MCF 10A (cell line): ENCODE measurements at regions not wholly inside any gene's neighbourhood (a gene's known extent, or its start where the extent isn't known, plus 50 kb on each side); places are given as distances from the start of the nearest gene placed in this dataset.

Experiments used
- BruUV-seq: library from RNA; stranded (reverse); fragments of 400-500 nt; replicated peaks from 2 replicates; lab custom pipeline; 2021; lab: Mats Ljungman, UMichigan
- CTCF ChIA-PET: fragments of 300-600 bp; sonication (Branson Sonifier 250); formaldehyde crosslinking; extraction: SDS; loops from one replicate; lab custom pipeline; 2021; ENCODE audit warnings: antibody characterized with exemption, inconsistent platforms; lab: Yijun Ruan, JAX
- POLR2A ChIA-PET: fragments of 300-600, 350-650 bp; sonication (Branson Sonifier 250); formaldehyde crosslinking; extraction: SDS; loops from one replicate; lab custom pipeline; 2020; ENCODE audit warnings: antibody characterized with exemption, inconsistent platforms; lab: Yijun Ruan, JAX
- DNase-seq: peaks from one replicate; pipeline ENCODE4 v3.0.0-alpha.2; 2018; ENCODE audit not compliant: unreplicated experiment
- H3K27ac Mint-ChIP-seq: one replicate; pipeline ENCODE4 v1.8.0; 2022; ENCODE audit warnings: mild to moderate bottlenecking, low read depth, mixed read lengths; ENCODE audit not compliant: unreplicated experiment
- H3K27me3 Mint-ChIP-seq: one replicate; pipeline ENCODE4 v1.8.0; 2022; ENCODE audit warnings: mixed read lengths; ENCODE audit not compliant: insufficient read depth, unreplicated experiment
- H3K36me3 Mint-ChIP-seq: one replicate; pipeline ENCODE4 v1.8.0; 2022; ENCODE audit warnings: mild to moderate bottlenecking, moderate library complexity, mixed read lengths; ENCODE audit not compliant: insufficient read depth, unreplicated experiment
- H3K4me1 Mint-ChIP-seq: one replicate; pipeline ENCODE4 v1.8.0; 2022; ENCODE audit warnings: mixed read lengths; ENCODE audit not compliant: insufficient read depth, unreplicated experiment
- H3K4me3 Mint-ChIP-seq: one replicate; pipeline ENCODE4 v1.8.0; 2022; ENCODE audit warnings: mild to moderate bottlenecking, moderate library complexity, mixed read lengths; ENCODE audit not compliant: unreplicated experiment
- H3K9me3 Mint-ChIP-seq: one replicate; pipeline ENCODE4 v1.8.0; 2022; ENCODE audit warnings: mixed read lengths; ENCODE audit not compliant: unreplicated experiment
- CTCF ChIP-seq: fragments of 200-600 bp; IDR thresholded peaks from one replicate; pipeline ENCODE4 v1.8.0; 2022; ENCODE audit warnings: antibody characterized with exemption, mild to moderate bottlenecking; ENCODE audit not compliant: unreplicated experiment
- intact Hi-C: fragments of 100-400 bp; cut with micrococcal nuclease; formaldehyde crosslinking; loops from 2 replicates; pipeline ENCODE4 v1.14.1; 2022

- Mint-ChIP-seq H3K27ac (peak overlapping the region; percentile 100), H3K9me3 (no peaks in the 10 kb centered on the region), H3K27me3 (no peaks in the 10 kb centered on the region), H3K4me3 (peak overlapping the region; percentile 96), H3K4me1 (peaks cover 27% of the 10 kb centered on the region), H3K36me3 (peaks cover 81% of the 10 kb centered on the region)
- CTCF ChIA-PET: interaction anchor here (0.7 to 2.2 kb wide), 12 partner anchors 8 to 278 kb away, joined by 3 to 11 read pairs (median 4); no protein-coding TSS in a partner anchor
- TSS peak; percentile 20 for BruUV-seq
- intact Hi-C loops: loop anchor here (5.0 kb wide), 1 partner anchor 34 kb away; no protein-coding TSS in a partner anchor
- no peak for TF ChIP-seq CTCF
- DNase-seq: no peak
- POLR2A ChIA-PET: interaction anchor here (0.9 to 25.5 kb wide), 12 partner anchors 4 to 65 kb away, joined by 3 to 1278 read pairs (median 17); no protein-coding TSS in a partner anchor
These were observed 77.2 kb upstream of the PPARA start for GRCh38 chr22:46072981-46073682.

- no peak for TF ChIP-seq CTCF
- CTCF ChIA-PET: interaction anchor here (0.6 to 2.2 kb wide), 9 partner anchors 7 to 520 kb away, joined by 3 to 11 read pairs (median 4); no protein-coding TSS in a partner anchor
- Mint-ChIP-seq H3K36me3 (peaks cover 88% of the 10 kb centered on the region), H3K4me3 (peak overlapping the region; percentile 96), H3K9me3 (no peaks in the 10 kb centered on the region), H3K27ac (peak overlapping the region; percentile 100), H3K4me1 (peaks cover 23% of the 10 kb centered on the region), H3K27me3 (no peaks in the 10 kb centered on the region)
- BruUV-seq: no TSS peak
- no peak for DNase-seq
- POLR2A ChIA-PET: interaction anchor here (0.7 to 25.5 kb wide), 13 partner anchors 4 to 132 kb away, joined by 3 to 1278 read pairs (median 14); no protein-coding TSS in a partner anchor
- intact Hi-C loops: loop anchor here (5.0 kb wide), 1 partner anchor 33 kb away; no protein-coding TSS in a partner anchor
These were observed 76.4 kb upstream of the PPARA start for GRCh38 chr22:46073683-46074504.

GRCh38 chr22:46074771-46075551, 75.4 kb upstream of the PPARA start:
- H3K36me3 Mint-ChIP-seq: peaks cover 88% of the 10 kb centered on the region
- no peaks in the 10 kb centered on the region for H3K27me3 Mint-ChIP-seq
- peaks cover 27% of the 10 kb centered on the region for H3K4me1 Mint-ChIP-seq
- ChIA-PET CTCF (interaction anchor here (0.7 to 1.4 kb wide), 6 partner anchors 9 to 533 kb away, joined by 3 to 9 read pairs (median 5); no protein-coding TSS in a partner anchor), POLR2A (interaction anchor here (0.7 to 11.2 kb wide), 9 partner anchors 13 to 261 kb away, joined by 3 to 1278 read pairs (median 28); no protein-coding TSS in a partner anchor)
- intact Hi-C loops: loop anchor here (5.0 kb wide), 1 partner anchor 32 kb away; no protein-coding TSS in a partner anchor
- no TSS peak for BruUV-seq
- no peaks in the 10 kb centered on the region for H3K9me3 Mint-ChIP-seq
- H3K27ac Mint-ChIP-seq: peak overlapping the region; percentile 100
- H3K4me3 Mint-ChIP-seq: peak overlapping the region; percentile 96
- no peak for TF ChIP-seq CTCF
- DNase-seq: no peak
